NCI-H1048 (cell line): ENCODE measurements at regions not wholly inside any gene's neighbourhood (a gene's known extent, or its start where the extent isn't known, plus 50 kb on each side); places are given as distances from the start of the nearest gene placed in this dataset.

Source experiments
- DNase-seq: peaks from one replicate; lab custom pipeline; 2025; lab: John Stamatoyannopoulos, UW

DNA sequence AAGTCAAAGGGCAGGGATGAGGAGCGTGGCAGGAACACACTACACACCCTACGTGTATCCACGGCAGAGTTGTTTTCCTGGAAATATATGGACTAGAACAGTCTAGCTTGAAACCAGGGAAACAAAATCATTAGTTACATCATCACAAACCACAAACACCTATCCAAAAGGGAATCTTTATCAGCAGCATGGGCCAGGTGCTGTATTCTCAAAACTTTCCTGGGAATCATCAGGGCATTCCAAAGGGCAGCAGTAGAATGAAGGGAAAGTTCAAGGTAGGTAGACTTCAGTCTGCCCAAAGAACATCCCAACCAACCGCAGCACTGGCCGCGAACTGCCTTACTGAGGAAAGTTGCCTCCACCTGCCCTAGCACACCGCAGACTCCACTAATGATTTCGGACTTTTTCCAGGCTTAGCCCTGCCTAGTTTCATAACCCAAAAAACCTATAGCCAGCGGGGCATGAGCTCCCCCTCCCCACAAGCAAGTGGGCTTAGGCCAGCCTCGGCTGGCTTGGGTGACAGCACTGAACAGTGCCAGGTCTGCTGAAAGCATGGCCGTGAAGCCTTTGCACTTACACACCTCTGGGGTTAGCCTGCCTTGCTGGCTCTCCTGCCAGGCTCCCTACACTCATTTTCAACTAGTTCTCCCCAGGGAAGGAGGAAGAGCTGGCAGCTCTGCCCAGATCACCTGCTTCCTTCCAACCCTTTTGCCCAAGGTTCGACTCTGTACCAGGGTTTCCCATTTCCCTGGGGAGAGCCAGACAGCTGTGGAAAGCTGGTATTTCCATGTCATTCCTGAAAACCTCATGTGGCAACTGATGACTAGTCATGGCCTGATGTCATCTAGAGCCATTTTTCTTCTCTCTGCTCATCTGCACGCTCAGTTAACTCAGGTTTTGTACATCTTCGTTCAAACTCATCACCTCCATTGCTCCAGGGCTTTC lies 77.3 kb upstream of the UBAC2 start:
- no peak for DNase-seq

DNA sequence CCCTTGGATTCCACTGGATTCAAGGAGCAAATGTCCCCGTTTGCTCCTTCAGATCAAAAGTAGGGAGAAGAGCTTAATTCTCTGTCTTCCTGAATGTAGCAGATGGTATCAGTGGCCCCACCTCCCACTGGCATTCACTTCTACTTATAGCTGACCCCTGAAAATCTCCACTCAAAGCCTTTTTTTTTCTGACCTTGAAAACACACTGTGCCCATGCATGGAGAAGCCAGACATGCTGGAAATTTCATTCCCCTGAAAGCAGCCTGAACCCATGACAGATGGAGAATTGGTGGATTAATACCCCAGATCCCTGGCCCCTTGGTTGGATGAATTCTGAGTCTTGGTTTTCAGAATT lies 76.6 kb upstream of the UBAC2 start:
- no peak for DNase-seq

DNA sequence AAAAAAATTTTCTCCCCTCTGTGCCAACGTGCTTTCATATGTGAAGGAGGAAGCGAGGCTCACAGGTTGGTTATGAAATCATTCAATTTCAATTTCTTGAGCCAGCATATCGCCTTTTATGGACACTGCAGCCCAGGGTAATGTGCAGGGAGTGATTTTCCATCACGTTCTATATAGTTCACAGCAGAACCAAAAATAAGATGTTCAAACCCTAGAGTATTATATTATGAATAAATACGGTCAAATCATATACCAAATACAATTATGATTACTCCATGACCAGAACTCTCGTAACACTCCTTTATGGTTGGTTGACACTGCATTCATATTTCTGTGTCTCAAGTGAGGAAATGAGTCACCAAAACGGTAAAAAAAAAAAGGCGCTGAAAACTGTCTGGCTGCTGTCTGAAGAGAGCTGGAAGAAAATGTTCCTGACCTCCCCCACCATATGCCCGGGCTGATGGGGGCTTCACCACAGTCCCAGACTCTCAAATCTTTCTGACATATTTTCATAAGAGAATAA lies 75.8 kb upstream of the UBAC2 start:
- DNase-seq = no peak

DNA sequence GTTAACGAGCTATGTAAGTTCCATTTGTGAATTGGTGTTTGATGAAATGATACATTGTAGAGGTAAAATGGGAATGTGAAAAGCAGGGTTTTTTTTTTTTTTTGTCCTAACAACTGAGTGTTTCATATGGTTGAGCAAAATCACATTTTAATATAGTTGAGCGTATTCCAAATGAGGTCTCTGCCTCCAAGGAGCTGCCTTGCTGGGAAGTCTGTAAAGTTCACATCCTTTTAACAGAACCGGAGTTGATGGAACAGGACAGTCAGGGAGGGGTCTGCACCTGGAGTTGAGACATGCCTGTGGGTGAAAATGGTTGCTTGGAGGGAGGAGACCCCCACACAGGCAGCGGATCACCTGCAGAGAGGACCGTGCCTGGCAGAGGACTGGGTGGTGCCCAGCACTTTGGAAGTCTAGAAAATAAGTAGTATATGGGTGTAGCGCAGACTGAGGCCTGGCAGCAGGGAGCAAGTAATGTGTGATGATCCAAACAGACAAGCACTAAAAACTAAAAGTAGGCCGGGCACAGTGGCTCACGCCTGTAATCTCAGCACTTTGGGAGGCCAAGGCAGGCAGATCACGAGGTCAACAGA lies 75.2 kb upstream of the UBAC2 start:
- no peak for DNase-seq

DNA sequence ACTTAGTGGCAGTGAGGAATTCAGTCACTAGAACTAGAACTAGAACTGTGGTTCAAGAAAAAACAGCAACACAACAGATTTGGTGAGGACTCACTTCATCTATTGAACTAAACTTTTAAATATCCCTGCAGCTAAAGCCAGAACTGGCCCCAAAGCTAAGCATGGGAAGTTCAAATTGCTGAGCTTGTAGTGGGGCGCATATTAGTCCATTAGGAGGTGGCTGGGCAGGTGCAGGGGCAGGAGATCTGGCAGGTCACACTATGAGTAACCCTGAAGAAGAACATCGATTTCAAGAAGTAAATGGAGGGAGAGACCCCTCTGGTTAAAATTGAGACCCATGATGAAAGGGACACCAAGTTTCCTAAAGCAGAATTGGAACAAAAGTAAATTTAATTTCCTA lies 73.8 kb upstream of the UBAC2 start:
- no peak for DNase-seq

DNA sequence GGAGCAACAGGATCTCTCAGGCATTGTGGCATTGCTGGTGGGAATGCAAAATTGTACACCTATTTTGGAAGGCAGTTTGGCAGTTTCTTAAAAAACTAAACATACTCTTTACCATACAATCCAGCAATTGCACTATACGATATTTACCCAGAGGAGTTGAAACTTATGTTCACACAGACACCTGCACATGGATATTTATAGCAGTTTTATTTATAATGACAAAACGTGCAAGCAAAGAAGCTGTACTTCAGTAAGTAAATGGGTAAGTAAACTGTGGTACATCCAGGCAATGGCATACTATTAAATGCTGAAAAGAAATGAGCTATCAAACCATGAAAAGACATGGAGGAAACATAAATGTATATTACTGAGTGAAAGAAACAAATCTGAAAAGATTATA lies 71.6 kb upstream of the UBAC2 start:
- DNase-seq = no peak

DNA sequence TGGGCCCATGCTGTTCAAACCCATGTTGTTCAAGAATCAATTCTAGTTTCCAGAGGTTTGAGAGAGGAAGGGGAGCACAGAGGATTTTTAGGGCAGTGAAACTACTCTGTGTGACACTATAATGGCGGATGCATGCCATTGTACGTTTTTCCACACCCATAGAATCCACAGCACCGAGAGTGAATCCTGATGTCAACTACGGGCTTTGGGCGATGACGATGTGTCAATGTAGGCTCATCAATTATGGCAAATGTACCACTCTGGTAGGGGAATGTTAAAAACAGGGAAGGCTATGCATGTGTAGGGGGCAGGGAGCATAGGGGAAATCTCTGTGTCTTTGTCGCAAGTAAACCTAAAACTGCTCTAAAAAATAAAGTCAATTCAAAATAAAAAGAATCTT lies 70.7 kb upstream of the UBAC2 start:
- DNase-seq = no peak

DNA sequence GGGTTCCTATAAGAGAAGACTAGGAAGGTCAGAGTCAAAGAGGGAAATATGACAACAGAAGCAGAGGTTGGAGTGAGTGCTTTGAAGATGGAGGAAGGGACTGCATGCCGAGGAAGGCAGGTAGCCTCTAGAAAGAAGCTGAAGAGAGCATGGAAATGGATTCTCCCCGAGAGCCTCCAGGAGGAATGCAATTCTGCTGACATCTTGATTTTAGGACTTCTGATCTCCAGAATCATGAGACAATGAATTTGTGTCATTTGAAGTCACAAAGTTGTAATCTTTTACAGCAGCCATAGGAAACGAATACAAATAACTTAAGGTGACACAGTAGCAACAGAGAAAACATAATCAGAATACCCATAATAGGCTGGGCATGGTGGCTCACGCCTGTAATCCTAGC lies 69.2 kb upstream of the UBAC2 start:
- DNase-seq = no peak

DNA sequence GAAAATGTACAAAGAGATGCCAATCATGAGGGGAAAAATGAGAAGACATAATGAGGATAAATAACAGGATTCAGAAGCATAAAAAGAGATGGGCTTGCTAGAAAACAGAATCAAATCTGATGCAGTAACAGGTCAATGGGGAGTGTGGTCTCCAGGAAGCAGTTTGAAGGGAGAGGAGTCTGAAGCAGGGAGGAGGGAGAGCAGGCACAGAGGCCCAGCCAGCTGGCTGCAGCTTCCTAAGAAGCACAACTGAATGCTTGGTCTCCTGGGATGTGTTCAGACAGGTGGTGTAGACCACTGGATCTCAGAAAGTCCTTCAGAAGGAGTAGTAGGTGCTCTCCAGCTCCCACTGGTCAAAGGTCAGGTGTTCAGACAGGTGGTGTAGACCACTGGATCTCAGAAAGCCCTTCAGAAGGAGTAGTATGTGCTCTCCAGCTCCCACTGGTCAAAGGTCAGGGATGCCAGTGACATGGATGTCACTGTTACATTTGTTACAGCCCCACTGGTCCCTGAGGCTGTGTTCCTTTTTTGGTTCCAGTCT lies 68.3 kb upstream of the UBAC2 start:
- DNase-seq = no peak

DNA sequence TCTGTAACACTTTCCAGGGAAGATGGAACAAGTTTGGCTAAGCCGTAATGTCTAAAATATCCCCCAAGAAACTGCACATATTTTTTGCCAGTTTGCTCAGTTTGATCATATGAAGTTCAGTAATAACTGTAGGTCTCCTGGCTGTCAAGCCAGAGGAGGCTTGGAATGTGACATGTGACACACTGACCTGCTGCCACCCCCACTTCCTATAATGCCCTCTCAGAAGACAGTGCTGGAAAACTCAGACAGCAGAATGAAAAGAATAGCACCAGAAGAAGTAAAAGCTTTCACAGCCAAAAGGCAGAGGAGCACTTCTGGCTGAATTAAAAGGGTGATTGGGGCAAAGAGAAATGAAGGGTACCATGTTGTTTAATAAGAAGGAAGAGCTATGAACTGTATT lies 67.4 kb upstream of the UBAC2 start:
- DNase-seq = no peak

DNA sequence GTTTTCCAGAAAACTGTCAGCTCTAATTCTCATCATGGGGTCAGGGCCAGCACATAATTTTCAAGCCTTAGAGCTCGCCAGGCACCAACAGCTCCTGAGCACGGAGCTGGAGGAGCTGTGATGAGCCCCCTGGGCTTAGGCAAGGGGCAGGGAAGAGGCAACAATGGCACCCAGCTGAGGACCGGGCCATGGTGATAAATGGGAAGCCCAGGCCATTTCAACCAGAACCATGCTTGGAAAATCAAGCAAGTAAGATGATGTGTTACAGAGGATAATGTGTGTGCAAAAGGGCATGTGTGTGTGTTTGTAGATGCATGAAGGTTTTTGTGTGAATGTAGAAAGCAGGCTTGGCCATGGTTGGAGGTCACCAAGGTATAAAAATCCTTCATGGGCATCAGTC lies 66.8 kb upstream of the UBAC2 start:
- DNase-seq = no peak

DNA sequence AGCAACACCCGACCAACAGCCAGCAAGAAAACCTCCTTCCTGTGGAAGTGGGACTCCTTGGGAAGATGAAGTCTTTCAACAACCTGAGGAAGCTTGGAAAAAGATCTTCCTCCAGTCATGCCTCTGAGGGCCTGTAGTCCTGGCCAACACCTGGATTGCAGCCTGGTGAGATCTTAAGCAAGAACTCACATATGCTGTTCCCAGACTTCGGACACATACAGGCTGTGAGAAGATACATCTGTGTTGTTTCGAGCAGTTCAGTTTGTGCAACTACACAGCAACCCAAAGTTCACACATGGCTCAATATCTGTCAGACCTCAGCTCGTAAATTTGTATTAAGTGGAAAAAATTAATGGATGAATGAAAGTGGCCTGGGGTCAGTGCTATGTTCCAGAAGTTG lies 65.1 kb upstream of the UBAC2 start:
- no peak for DNase-seq

DNA sequence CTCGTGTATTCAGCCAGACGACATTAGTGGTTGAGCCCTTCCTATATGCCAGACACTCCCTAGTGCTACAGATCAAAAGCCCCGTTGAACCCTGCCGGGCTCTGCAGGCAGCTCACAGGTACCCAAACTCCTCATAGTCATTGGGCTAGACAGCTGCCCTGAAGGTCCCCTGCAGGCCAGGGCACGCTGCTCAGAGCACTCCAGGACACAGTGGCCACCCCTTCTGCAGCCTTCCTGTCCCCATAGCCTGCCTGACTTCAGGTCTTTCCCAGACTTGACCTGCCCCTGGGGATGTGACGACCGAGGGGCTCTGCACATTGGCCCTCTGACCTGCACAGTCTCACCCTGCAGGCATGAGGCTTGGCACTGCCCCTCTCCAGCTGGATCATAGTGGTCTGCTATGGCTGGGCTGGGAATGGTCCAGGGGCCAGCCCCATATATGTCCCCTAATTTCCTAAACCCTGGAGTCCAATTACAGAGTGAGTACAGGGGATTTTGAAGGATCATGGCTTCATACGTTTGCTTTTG lies 64.2 kb upstream of the UBAC2 start:
- no peak for DNase-seq

DNA sequence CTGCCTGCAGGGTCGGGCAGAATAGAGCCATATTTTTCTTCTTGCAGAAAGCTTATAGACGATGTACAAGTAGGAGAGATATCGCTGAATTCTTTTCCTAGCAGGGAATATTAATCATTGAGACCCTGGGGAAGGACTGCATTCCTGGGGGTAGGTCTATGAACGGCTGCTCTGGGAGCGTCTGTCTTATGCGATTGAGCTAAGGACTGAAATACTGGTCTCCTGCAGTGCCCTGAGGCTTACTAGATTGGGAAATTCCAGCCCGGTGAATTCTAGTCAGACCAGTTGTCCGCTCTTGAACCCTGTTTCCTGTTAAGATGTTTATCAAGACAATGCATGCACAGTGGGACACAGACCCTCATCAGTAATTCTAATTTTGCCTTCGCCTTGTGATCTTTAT lies 59.8 kb upstream of the UBAC2 start:
- DNase-seq = no peak

DNA sequence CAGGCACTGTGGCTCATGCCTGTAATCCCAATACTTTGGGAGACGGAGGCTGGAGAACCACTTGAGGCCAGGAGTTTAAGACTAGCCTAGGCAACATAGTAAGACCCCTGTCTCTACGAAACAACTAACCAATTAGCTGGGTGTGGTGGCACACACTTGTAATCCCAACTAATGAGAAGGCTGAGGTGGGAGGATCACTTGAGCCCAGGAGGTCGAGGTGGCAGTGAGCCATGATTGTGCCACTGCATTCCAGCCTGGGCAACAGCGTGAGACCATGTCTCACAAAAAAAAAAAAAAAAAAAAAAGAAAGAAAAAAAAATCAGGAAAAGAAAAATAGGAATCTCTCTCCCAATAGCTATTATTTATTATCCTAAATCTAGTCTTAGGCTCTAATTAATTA lies 56.8 kb upstream of the UBAC2 start:
- DNase-seq = no peak

DNA sequence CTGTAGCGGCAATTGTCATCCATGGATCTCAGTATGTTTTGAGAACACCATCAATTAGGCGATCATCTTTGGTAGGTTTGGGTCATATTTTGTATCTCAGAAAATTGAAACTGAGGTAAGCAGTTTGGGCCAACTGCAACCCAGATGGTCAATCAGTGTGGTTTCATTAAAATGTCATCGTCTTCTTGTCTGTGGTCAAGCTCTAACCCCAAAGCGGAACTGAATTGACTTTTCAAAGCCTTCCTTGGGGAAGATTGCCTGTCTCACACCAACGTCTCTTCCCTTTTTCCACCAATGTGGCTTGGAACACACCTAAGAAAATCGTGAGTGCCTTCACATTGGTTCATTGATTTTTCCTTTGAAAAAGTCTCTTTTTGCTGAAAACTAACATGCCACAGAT lies 56.3 kb upstream of the UBAC2 start:
- DNase-seq = no peak

DNA sequence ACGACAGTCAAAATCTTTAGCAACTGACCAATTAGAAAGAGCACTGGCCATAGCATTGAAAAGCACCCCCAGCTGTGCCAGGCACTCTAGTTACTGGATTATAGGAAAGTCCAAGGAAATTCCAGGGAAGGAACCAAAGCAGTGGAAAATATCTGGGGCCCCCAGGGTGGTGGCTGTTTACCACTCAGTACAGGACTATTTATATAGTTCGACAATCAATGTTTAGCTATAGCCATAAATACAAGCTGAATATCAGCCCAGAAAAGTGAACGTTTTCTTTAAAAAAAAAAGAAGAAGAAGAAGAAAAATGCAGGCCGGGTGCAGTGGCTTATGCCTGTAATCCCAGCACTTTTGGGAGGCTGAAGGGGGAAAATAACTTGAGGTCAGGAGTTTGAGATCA lies 55.2 kb upstream of the UBAC2 start:
- DNase-seq = no peak

DNA sequence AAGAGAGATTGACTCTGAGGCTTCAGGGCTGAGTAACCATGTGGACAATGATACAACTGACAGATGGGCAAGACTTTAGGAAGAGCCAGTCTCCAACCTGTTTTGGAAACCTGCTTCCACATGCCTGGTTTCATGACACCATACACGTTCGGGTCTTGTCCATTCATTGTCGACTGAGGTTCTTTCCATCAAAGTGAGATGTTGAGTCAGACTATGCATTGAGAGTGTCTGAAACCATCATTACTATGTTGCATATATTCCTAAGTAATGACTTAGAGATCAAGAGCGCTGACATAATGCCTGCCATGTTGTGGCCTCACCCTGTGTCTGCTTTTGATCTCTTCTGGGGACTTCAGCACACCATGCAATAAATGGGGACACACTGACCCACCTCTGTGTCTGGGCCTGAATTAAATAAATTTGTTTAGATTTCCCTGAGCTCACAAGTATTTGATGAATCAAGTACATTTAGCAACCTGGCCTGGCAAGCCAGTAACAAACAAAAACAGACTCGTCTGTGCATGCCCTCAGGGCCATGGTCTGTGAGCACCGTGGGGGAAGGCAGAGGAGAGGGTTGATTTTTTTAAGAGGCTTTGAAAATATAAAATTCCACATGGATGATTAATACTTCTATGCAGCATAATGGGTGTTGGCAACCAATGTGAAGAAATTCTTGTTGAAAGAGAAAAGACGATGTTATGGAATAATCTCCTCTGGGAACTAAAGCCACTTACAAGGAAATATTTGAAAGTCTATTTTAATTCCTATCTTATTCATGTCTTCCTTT lies 49.9 kb upstream of the UBAC2 start:
- DNase-seq = no peak
